ENCODE measurements at regions not wholly inside any gene's neighbourhood (a gene's known extent, or its start where the extent isn't known, plus 50 kb on each side); places are given as distances from the start of the nearest gene placed in this dataset.
A peak's percentile ranks its signal among the peaks of the same experiment; 100 is the strongest.
"Not testable (repeated sequence)": the region's sequence is repeated elsewhere in the genome, so short reads cannot be mapped to it uniquely, and the experiment has no call there.

- peak in 1 of 2 donors; percentile 85 for DNase-seq (ENCODE audit: low spot score in 2 of 2)
- TF ChIP-seq CTCF (IDR thresholded peaks at IDR 0.05) (no peak), POLR2A (IDR thresholded peaks at IDR 0.05) (no peak)
- peak overlapping the region; percentile 52 for H3K4me3 ChIP-seq (ENCODE audit: low read depth, poor library complexity, severe bottlenecking)
- intact Hi-C loops (cut with DNase I; ENCODE audit: low total_unique reads) = no loop called here
- WGBS, 2 donors = 0 to 1% methylated on average over 29 to 31 of the region's 81 CpGs
Measured at GRCh38 chr12:67068761-67069450, 200.3 kb upstream of the CAND1 start.

- DNase-seq (ENCODE audit: low spot score in 2 of 2) = peak in 1 of 2 donors; percentile 85
- peak overlapping the region; percentile 36 for H3K4me3 ChIP-seq (ENCODE audit: low read depth, poor library complexity, severe bottlenecking)
- 2 to 3% methylated on average over 41 to 45 of the region's 68 CpGs for WGBS, 2 donors
- TF ChIP-seq POLR2A (IDR thresholded peaks at IDR 0.05) = no peak
- no peak for TF ChIP-seq CTCF (IDR thresholded peaks at IDR 0.05)
- intact Hi-C loops (cut with DNase I; ENCODE audit: low total_unique reads) = no loop called here
Measured at GRCh38 chr12:67069451-67070306, 199.5 kb upstream of the CAND1 start.

GRCh38 chr12:67070307-67070600, 198.9 kb upstream of the CAND1 start:
- DNase-seq (ENCODE audit: low spot score in 2 of 2) = no peak
- H3K4me3 ChIP-seq (ENCODE audit: low read depth, poor library complexity, severe bottlenecking) = no peak overlapping the region
- TF ChIP-seq POLR2A (IDR thresholded peaks at IDR 0.05) (no peak), CTCF (IDR thresholded peaks at IDR 0.05) (no peak)
- WGBS, 2 donors = 64 to 68% methylated on average over 6 of the region's 6 CpGs
- intact Hi-C loops (cut with DNase I; ENCODE audit: low total_unique reads) = no loop called here

- WGBS, 2 donors = 69 to 76% methylated on average over 4 of the region's 4 CpGs
- no peak for DNase-seq (ENCODE audit: low spot score in 2 of 2)
- H3K4me3 ChIP-seq (ENCODE audit: low read depth, poor library complexity, severe bottlenecking) = no peak overlapping the region
- intact Hi-C loops (cut with DNase I; ENCODE audit: low total_unique reads) = no loop called here
- no peak for TF ChIP-seq CTCF (IDR thresholded peaks at IDR 0.05)
- TF ChIP-seq POLR2A (IDR thresholded peaks at IDR 0.05) = no peak
Measured at GRCh38 chr12:67070604-67071003, 198.6 kb upstream of the CAND1 start.

- DNase-seq (ENCODE audit: low spot score in 2 of 2); H3K4me3 ChIP-seq (ENCODE audit: low read depth, poor library complexity, severe bottlenecking); intact Hi-C loops (cut with DNase I; ENCODE audit: low total_unique reads): not testable (repeated sequence)
- 83 to 97% methylated on average over 4 of the region's 4 CpGs for WGBS, 2 donors
Measured at GRCh38 chr12:67072281-67072680, 196.9 kb upstream of the CAND1 start.

GRCh38 chr12:67073336-67073735, 195.8 kb upstream of the CAND1 start:
- no peak for DNase-seq (ENCODE audit: low spot score in 2 of 2)
- WGBS, 2 donors = 53 to 63% methylated on average over 1 of the region's 1 CpG
- no peak overlapping the region for H3K4me3 ChIP-seq (ENCODE audit: low read depth, poor library complexity, severe bottlenecking)
- TF ChIP-seq CTCF (IDR thresholded peaks at IDR 0.05) = no peak
- no peak for TF ChIP-seq POLR2A (IDR thresholded peaks at IDR 0.05)
- intact Hi-C loops (cut with DNase I; ENCODE audit: low total_unique reads) = no loop called here

All from lower leg skin (tissue), 4 donors.